ENCODE measurements at regions not wholly inside any gene's neighbourhood (a gene's known extent, or its start where the extent isn't known, plus 50 kb on each side); places are given as distances from the start of the nearest gene placed in this dataset.

DNA sequence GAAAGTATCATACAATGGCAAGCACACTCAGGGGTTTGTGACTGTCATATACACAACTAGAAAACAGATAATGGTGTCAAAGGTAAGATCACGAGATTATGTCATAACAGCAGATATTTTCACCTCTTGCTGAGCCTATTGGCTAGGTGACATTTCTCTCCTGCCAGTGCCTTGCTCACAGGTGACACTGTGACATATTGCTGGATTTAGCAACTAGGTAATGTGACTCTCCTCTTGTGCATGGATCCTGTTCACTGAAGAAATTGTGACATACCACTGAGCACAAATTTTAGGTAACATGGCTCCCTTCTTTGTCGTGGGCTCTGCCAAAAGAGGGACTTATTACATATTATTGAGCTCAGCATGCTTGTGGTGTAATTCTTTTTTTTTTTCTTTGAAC is 842.0 kb upstream of the TSPY4 start:
- Histone ChIP-seq H3K36me3 (no peaks in the 10 kb centered on the region), H3K27ac (no peak overlapping the region), H3K27me3 (no peaks in the 10 kb centered on the region), H3K4me3 (no peak overlapping the region), H3K9me3 (no peaks in the 10 kb centered on the region), H3K4me1 (no peaks in the 10 kb centered on the region)
- no peak for DNase-seq (ENCODE audit: low spot score in 2 of 2)
- WGBS, result no CpG with 5 or more reads among the region's 2 CpGs
- TF ChIP-seq POLR2A (IDR thresholded peaks at IDR 0.05) (no peak), EP300 (IDR thresholded peaks at IDR 0.05) (no peak), POLR2AphosphoS5 (IDR thresholded peaks at IDR 0.05) (no peak)
- TF ChIP-seq, protein P1, sequence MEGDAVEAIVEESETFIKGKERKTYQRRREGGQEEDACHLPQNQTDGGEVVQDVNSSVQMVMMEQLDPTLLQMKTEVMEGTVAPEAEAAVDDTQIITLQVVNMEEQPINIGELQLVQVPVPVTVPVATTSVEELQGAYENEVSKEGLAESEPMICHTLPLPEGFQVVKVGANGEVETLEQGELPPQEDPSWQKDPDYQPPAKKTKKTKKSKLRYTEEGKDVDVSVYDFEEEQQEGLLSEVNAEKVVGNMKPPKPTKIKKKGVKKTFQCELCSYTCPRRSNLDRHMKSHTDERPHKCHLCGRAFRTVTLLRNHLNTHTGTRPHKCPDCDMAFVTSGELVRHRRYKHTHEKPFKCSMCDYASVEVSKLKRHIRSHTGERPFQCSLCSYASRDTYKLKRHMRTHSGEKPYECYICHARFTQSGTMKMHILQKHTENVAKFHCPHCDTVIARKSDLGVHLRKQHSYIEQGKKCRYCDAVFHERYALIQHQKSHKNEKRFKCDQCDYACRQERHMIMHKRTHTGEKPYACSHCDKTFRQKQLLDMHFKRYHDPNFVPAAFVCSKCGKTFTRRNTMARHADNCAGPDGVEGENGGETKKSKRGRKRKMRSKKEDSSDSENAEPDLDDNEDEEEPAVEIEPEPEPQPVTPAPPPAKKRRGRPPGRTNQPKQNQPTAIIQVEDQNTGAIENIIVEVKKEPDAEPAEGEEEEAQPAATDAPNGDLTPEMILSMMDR (IDR thresholded peaks at IDR 0.05), result no peak

DNA sequence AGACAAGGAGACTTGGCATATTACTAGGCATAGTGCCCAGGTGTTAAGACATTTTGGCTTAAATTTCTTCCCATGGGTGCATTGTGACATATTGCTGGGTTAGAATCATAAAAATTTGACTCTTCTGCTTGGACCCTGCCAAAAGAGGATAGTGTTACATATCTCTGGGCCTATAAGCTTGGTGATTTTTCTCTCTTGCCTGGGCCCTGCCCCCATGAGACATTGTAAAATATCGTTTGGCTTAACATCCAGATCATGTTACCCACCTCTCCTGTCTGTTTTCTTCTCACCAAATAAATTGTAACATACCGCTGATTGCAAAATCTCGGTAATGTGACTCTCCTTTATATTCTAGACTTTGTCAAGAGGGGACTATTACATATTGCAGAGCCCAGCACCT is 836.4 kb upstream of the TSPY4 start:
- TF ChIP-seq POLR2A (IDR thresholded peaks at IDR 0.05), result no peak
- TF ChIP-seq, protein P1 (IDR thresholded peaks at IDR 0.05), result no peak
- TF ChIP-seq EP300 (IDR thresholded peaks at IDR 0.05), result no peak
- TF ChIP-seq POLR2AphosphoS5 (IDR thresholded peaks at IDR 0.05), result no peak
- Histone ChIP-seq H3K27ac (no peak overlapping the region), H3K4me3 (no peak overlapping the region), H3K9me3 (no peaks in the 10 kb centered on the region), H3K27me3 (no peaks in the 10 kb centered on the region), H3K36me3 (no peaks in the 10 kb centered on the region), H3K4me1 (no peaks in the 10 kb centered on the region)
- no CpG with 5 or more reads among the region's 3 CpGs for WGBS
- no peak for DNase-seq (ENCODE audit: low spot score in 2 of 2)

DNA sequence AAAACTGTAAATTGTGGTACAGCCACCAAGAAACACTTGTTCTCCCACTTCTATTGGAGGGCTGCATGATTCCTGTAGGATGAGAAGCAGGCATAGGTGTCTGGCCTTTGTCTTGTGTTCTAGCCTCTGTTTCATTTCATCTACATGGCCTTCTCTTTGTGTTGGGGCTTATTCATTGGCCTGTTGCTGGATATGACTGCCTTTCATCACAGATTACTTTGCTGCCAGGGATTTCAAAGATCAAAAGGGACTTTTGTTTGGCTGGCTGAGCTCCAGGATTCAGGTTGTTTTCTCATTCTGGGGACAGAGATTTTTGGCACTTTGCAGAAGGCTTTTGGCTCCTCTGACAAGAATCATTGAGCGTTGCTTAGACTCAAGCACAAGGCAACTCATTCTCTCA is 803.8 kb upstream of the TSPY4 start:
- Histone ChIP-seq H3K4me3 (no peak overlapping the region), H3K4me1 (no peaks in the 10 kb centered on the region), H3K27me3 (no peaks in the 10 kb centered on the region), H3K9me3 (no peaks in the 10 kb centered on the region), H3K36me3 (no peaks in the 10 kb centered on the region), H3K27ac (no peak overlapping the region)
- TF ChIP-seq, protein P1 (IDR thresholded peaks at IDR 0.05), result no peak
- no peak for TF ChIP-seq EP300 (IDR thresholded peaks at IDR 0.05)
- no peak for TF ChIP-seq POLR2A (IDR thresholded peaks at IDR 0.05)
- no peak for TF ChIP-seq POLR2AphosphoS5 (IDR thresholded peaks at IDR 0.05)
- no CpG with 5 or more reads among the region's 1 CpG for WGBS
- no peak for DNase-seq (ENCODE audit: low spot score in 2 of 2)

DNA sequence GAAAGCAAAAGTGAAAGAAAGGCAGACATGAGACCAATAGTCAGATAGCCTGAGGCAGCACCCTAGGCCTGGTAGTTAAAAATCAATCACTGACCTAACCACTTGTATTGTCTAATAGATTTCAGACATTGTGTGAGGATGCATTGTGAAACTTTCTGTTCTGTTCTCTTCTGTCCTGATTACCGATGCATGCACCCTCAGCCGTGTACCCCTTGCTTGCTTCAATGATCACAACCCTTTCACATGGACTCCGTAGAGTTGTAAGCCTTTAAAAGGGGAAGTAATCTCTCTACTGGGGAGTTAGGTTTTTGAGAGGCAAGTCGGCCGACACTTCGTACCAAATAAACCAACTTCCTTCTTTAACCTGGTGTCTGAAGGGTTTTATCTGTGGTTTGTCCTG is 801.6 kb upstream of the TSPY4 start:
- H3K27me3 ChIP-seq, result no peaks in the 10 kb centered on the region
- DNase-seq (ENCODE audit: low spot score in 2 of 2), result no peak
- no peaks in the 10 kb centered on the region for H3K9me3 ChIP-seq
- no peaks in the 10 kb centered on the region for H3K4me1 ChIP-seq
- WGBS, result no CpG with 5 or more reads among the region's 6 CpGs
- H3K27ac ChIP-seq, result no peak overlapping the region
- TF ChIP-seq, protein P1 (IDR thresholded peaks at IDR 0.05), result no peak
- TF ChIP-seq POLR2A (IDR thresholded peaks at IDR 0.05) (no peak), EP300 (IDR thresholded peaks at IDR 0.05) (no peak), POLR2AphosphoS5 (IDR thresholded peaks at IDR 0.05) (no peak)
- H3K4me3 ChIP-seq, result no peak overlapping the region
- H3K36me3 ChIP-seq, result no peaks in the 10 kb centered on the region

DNA sequence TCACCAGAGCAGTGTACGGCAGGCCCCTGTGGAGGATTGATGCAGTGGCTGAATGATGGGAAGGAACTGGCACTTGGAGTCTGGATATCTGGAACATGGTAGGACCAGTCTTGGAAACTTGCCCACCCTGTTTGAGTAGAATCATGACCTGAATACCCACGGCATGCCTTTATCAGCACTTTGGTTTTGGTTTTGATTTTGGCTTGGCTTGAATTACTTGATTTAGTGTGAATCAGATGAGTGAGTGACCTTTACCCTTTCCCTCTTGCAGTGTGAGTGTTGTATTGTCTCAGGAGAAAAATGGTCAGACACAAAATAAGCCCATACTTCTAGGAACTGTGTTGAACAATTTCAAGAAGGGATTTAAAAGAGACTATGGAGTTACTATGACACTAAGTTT is 801.0 kb upstream of the TSPY4 start:
- Histone ChIP-seq H3K4me1 (no peaks in the 10 kb centered on the region), H3K27ac (no peak overlapping the region), H3K4me3 (no peak overlapping the region), H3K9me3 (no peaks in the 10 kb centered on the region), H3K36me3 (no peaks in the 10 kb centered on the region), H3K27me3 (no peaks in the 10 kb centered on the region)
- WGBS, result no CpG with 5 or more reads among the region's 2 CpGs
- no peak for DNase-seq (ENCODE audit: low spot score in 2 of 2)
- no peak for TF ChIP-seq EP300 (IDR thresholded peaks at IDR 0.05)
- no peak for TF ChIP-seq POLR2AphosphoS5 (IDR thresholded peaks at IDR 0.05)
- TF ChIP-seq POLR2A (IDR thresholded peaks at IDR 0.05), result no peak
- TF ChIP-seq, protein P1 (IDR thresholded peaks at IDR 0.05), result no peak
